Activated T-helper 17 cell treated with anti-CD3 and anti-CD28 coated beads, Interleukin-2, amount 50 U/mL, for 72 hours (primary cell): ENCODE measurements at regions not wholly inside any gene's neighbourhood (a gene's known extent, or its start where the extent isn't known, plus 50 kb on each side); places are given as distances from the start of the nearest gene placed in this dataset.
"Not testable (repeated sequence)": the region's sequence is repeated elsewhere in the genome, so short reads cannot be mapped to it uniquely, and the experiment has no call there.

ENCODE experiments used
- ATAC-seq: fragments of 150-1000 bp; cut with Tn5 transposase; replicated peaks from 2 replicates; pipeline ENCODE4 v1.10.0; 2021; ENCODE audit warnings: mild to moderate bottlenecking, moderate library complexity
- H3K27ac Mint-ChIP-seq: one replicate; pipeline ENCODE4 v1.8.0; 2022; ENCODE audit warnings: mixed read lengths
- H3K27me3 Mint-ChIP-seq: one replicate; pipeline ENCODE4 v1.8.0; 2022; ENCODE audit warnings: mixed read lengths
- H3K36me3 Mint-ChIP-seq: one replicate; pipeline ENCODE4 v1.8.0; 2022; ENCODE audit warnings: low read depth, mild to moderate bottlenecking, mixed read lengths
- H3K4me1 Mint-ChIP-seq: one replicate; pipeline ENCODE4 v1.8.0; 2022; ENCODE audit warnings: mixed read lengths
- H3K4me3 Mint-ChIP-seq: one replicate; pipeline ENCODE4 v1.8.0; 2022; ENCODE audit warnings: mild to moderate bottlenecking, mixed read lengths
- H3K9me3 Mint-ChIP-seq: one replicate; pipeline ENCODE4 v1.8.0; 2022; ENCODE audit warnings: mixed read lengths

- Mint-ChIP-seq H3K4me3 (no peak overlapping the region), H3K27ac (peak overlapping the region; percentile 66), H3K4me1 (no peaks in the 10 kb centered on the region), H3K27me3 (no peaks in the 10 kb centered on the region), H3K36me3 (no peaks in the 10 kb centered on the region), H3K9me3 (no peaks in the 10 kb centered on the region)
- no peak for ATAC-seq
Measured at GRCh38 chr3:196134691-196135090, 52.8 kb upstream of the TFRC start.

GRCh38 chr3:196133869-196134268 lies 52.0 kb upstream of the TFRC start:
- not testable (repeated sequence) for H3K9me3 Mint-ChIP-seq, H3K27ac Mint-ChIP-seq, H3K27me3 Mint-ChIP-seq, ATAC-seq, H3K36me3 Mint-ChIP-seq, H3K4me1 Mint-ChIP-seq, H3K4me3 Mint-ChIP-seq

GRCh38 chr3:196131921-196132320 lies 50.0 kb upstream of the TFRC start:
- no peaks in the 10 kb centered on the region for H3K9me3 Mint-ChIP-seq
- H3K27me3 Mint-ChIP-seq, result no peaks in the 10 kb centered on the region
- H3K4me1 Mint-ChIP-seq, result peaks cover 8% of the 10 kb centered on the region
- no peak for ATAC-seq
- H3K4me3 Mint-ChIP-seq, result no peak overlapping the region
- no peaks in the 10 kb centered on the region for H3K36me3 Mint-ChIP-seq
- H3K27ac Mint-ChIP-seq, result peak overlapping the region; percentile 34
